PFSK-1 (cell line): ENCODE measurements at regions not wholly inside any gene's neighbourhood (a gene's known extent, or its start where the extent isn't known, plus 50 kb on each side); places are given as distances from the start of the nearest gene placed in this dataset.

Source experiments
- FOXP2 ChIP-seq: optimal IDR thresholded peaks from 2 replicates; pipeline ENCODE3; 2011; ENCODE audit warnings: borderline replicate concordance, control low read depth, inconsistent platforms; ENCODE audit not compliant: insufficient read depth; ENCODE audit errors: extremely low read length, extremely low read depth
- POLR2AphosphoS5 ChIP-seq: IDR thresholded peaks from 2 replicates; pipeline ENCODE4 v1.6.1; 2012; ENCODE audit warnings: low read depth, mild to moderate bottlenecking, control low read depth, low read length, moderate library complexity
- SIN3A ChIP-seq: IDR thresholded peaks from 2 replicates; pipeline ENCODE4 v1.6.1; 2012; ENCODE audit warnings: mild to moderate bottlenecking, low read length, moderate library complexity, borderline replicate concordance; ENCODE audit not compliant: insufficient read depth
- TAF1 ChIP-seq: IDR thresholded peaks from 2 replicates; pipeline ENCODE4 v1.6.1; 2012; ENCODE audit warnings: low read length, control low read depth, borderline replicate concordance; ENCODE audit not compliant: insufficient read depth
- TF ChIP-seq, protein P1 (sequence below), 2 experiments: IDR thresholded peaks; 2 replicates each; pipeline versions ENCODE4 v1.6.1 to v1.8.0; 2011 to 2012; ENCODE audit warnings: low read depth in 2 of 2, low read length in 2 of 2, control low read depth in 1 of 2, inconsistent platforms in 1 of 2, mild to moderate bottlenecking in 1 of 2, moderate library complexity in 1 of 2; ENCODE audit not compliant: insufficient read depth in 1 of 2

DNA sequence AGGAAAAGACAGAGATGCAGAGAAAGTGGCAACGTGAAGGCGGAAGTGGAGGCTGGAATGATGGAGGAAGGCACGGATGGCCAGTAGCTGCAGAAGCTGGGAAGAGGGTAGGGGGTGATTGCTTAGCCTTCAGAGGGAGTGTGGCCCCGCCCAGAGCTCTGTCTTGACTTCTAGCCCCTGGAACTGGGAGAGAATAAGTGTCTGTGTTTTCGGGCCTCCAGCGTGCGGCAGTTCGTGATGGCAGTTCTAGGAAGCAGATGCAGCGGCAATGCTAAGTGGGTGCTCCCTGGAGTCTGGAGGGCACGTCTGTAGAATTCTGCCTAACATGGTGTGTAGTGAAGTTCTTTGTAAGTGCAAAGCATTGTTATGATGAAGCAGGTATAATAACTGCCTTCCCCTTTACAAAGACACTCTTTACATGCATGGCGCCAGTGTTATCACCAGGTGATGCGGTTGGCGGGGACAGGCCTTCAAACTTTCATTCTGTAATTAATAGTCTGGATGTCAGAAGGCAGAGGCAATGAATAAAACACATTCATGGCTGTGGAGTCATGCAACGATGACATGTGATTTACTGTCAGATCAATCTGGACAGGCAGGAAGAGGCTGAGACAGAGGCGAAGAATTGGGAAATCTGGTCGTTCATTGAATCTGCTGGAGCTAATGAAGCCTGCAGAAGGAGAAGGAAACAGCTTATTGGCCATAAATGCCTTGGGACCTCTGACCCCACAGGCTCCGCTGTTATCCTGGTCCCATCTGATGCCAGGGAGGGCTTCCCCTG, 228.6 kb downstream of the GLRX3 start:
- TF ChIP-seq SIN3A = no peak
- TF ChIP-seq, protein P1, sequence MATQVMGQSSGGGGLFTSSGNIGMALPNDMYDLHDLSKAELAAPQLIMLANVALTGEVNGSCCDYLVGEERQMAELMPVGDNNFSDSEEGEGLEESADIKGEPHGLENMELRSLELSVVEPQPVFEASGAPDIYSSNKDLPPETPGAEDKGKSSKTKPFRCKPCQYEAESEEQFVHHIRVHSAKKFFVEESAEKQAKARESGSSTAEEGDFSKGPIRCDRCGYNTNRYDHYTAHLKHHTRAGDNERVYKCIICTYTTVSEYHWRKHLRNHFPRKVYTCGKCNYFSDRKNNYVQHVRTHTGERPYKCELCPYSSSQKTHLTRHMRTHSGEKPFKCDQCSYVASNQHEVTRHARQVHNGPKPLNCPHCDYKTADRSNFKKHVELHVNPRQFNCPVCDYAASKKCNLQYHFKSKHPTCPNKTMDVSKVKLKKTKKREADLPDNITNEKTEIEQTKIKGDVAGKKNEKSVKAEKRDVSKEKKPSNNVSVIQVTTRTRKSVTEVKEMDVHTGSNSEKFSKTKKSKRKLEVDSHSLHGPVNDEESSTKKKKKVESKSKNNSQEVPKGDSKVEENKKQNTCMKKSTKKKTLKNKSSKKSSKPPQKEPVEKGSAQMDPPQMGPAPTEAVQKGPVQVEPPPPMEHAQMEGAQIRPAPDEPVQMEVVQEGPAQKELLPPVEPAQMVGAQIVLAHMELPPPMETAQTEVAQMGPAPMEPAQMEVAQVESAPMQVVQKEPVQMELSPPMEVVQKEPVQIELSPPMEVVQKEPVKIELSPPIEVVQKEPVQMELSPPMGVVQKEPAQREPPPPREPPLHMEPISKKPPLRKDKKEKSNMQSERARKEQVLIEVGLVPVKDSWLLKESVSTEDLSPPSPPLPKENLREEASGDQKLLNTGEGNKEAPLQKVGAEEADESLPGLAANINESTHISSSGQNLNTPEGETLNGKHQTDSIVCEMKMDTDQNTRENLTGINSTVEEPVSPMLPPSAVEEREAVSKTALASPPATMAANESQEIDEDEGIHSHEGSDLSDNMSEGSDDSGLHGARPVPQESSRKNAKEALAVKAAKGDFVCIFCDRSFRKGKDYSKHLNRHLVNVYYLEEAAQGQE (IDR thresholded peaks at IDR 0.05; ENCODE audit: insufficient read depth in 1 of 2, low read depth in 2 of 2, low read length in 2 of 2) = no peak
- TF ChIP-seq POLR2AphosphoS5 = no peak
- no peak for TF ChIP-seq FOXP2
- no peak for TF ChIP-seq TAF1
